ENCODE measurements at regions not wholly inside any gene's neighbourhood (a gene's known extent, or its start where the extent isn't known, plus 50 kb on each side); places are given as distances from the start of the nearest gene placed in this dataset.
A peak's percentile ranks its signal among the peaks of the same experiment; 100 is the strongest.

- no peak for DNase-seq
These were observed 738.8 kb downstream of the AMY1C start for GRCh38 chr1:104488296-104489015.

DNA sequence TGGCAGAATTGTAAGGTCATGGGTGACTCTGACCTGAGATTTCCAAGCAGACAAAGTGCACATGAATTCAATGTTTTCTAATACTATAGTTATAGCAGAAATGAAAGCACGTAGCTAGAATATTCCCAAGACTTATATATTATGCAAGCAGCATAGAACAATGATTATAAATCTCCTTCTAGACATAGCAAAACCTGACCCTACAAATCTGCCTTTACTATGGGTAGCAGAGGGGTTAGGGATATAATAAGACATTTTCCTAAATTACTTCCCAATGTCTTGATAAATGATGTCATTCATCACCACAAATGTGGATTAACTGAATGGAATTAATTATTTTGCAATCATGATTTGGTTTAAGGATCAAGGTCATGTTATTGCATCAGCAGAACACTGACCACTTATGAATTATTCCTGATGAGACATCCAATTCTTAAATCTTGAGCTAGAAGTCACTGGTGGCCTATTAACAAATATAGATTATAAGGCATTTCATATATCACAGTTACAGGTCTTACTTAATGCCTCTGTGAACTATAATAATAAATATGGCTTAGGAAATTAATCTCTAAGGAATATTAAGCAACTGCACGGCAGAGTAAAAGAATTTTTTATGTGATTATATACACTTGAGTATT is 776.6 kb downstream of the AMY1C start:
- DNase-seq = no peak

- no peak for DNase-seq
These were observed 782.3 kb downstream of the AMY1C start for GRCh38 chr1:104531990-104532389.

DNA sequence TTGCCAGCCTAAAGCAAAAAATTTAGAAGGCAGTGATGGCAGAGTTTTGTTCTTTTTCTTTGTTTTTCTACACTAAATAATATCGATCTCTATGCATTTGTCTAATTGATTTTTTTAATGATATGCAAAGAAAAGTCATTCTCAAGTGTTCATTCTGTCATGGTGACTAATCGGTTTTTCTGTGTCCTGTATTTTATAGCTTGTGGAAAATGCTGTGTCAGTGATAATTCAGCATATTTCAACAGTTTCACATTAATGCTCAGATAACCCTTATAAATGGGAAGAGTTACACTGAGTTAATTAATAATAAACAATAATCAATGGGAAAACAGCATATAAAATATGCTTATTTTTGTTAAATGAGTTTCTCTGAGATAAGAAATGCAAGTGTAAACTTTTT is 824.9 kb downstream of the AMY1C start:
- DNase-seq = no peak

- DNase-seq = no peak
These were observed 843.2 kb downstream of the AMY1C start for GRCh38 chr1:104592926-104593325.

- no peak for DNase-seq
These were observed 843.9 kb downstream of the AMY1C start for GRCh38 chr1:104593413-104594187.

GRCh38 chr1:104617474-104617873 is 867.8 kb downstream of the AMY1C start:
- DNase-seq = no peak

DNA sequence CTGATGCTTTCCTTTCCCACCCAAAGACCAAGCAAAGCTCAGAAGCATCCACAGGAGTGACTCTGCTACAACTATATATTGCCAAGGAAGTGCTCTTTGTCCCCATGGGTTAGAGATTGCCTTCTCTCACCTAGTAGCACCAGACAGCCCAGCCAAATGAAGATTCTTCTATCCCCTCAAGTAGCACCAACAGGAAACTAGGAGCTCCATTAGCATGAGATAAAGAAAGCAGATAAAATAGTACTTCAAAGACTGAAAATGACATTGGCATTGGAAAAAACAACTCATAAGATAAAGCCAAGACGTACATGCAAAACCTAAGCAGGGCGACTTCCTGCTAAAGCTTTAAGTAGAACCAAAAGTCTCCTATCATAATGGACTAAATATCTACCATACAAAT is 871.5 kb downstream of the AMY1C start:
- no peak for DNase-seq

DNA sequence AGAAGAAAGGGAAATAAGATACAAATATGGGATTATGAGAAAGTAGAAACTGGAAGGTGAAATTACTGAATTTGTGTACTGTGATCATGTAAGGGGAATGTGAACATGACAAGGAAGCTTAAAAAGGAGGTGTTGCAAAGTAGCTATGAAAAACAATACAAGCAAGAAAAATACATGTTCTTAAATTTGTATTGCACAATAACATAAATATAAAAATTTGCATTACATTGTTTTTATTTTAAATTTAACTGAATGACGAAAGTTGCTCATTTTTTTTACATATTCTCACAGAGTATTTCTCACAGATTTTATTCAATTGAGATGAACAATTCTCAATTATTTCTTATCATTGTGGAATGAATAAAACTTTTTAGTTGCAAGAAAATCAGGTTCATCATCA is 874.8 kb downstream of the AMY1C start:
- DNase-seq = no peak

DNA sequence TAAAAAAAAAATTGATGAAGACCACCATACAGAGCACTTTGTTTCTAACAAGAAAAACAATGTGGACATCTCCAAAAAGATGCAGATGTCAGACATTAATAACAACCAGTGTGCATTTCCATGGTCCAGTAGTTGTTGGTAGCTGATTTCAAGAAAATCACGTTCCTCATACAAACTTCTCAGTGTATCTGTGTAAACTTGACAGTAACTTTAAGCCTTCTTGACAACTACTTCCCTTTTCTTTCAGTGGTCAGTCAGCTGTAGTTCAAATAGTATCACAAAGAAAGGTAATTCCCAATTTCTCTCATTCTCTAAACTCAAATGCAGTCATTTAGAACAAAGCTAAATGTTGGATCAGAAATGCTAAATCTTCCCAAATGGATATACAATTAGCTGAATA is 879.9 kb downstream of the AMY1C start:
- DNase-seq = no peak

GRCh38 chr1:104630567-104631149 is 881.0 kb downstream of the AMY1C start:
- DNase-seq = peak; percentile 7

GRCh38 chr1:104636581-104636980 is 886.9 kb downstream of the AMY1C start:
- DNase-seq = peak; percentile 65

DNA sequence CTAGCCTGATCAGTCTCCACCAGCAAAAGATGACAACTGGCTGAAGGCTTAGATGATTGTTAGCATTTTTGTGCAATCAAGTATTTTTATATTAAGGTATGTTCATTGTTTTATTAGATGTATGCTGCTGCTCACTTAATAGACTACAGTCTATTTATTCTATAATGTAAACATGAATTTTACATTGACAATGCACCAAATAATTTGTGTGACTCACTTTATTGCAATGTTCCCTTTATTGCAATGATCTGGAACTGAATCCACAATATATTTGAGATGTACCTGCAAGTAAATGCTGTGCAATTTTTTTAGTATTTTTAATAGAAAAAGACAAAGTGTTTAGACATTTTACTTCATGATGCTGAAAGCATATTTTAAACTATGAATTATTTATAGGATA is 896.5 kb downstream of the AMY1C start:
- DNase-seq = peak; percentile 24

GRCh38 chr1:104648269-104648691 is 898.6 kb downstream of the AMY1C start:
- peak; percentile 77 for DNase-seq

DNA sequence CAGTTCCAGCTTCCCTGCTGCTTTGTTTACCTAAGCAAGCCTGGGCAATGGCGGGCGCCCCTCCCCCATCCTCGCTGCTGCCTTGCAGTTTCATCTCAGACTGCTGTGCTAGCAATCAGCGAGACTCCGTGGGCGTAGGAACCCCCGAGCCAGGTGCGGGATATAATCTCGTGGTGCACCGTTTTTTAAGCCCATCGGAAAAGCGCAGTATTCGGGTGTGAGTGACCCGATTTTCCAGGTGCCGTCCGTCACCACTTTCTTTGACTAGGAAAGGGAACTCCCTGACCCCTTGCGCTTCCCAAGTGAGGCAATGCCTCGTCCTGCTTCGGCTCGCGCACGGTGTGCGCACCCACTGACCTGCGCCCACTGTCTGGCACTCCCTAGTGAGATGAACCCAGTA is 914.7 kb downstream of the AMY1C start:
- peak; percentile 59 for DNase-seq

- DNase-seq = peak; percentile 25
These were observed 915.6 kb downstream of the AMY1C start for GRCh38 chr1:104665300-104665699.

GRCh38 chr1:104671684-104672353 is 922.1 kb downstream of the AMY1C start:
- no peak for DNase-seq

DNA sequence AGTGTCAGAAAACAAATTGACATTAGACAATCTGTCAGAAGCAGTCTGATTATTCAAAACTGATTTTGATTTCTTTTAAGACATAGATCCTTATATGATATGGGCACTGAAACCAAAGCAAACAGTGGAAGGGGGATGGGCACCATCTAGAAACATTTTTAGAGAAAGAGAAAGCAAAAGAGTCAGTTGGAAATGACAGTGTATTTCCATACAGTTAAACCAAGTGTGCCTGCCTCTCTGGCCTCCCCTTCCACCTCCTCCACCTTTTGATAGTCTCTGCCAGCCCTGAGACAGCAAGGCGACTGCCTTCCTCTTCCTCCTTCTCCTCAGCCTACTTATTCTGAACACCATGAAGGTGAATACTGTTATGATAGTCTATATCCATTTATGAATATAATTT is 949.7 kb downstream of the AMY1C start:
- DNase-seq = no peak

GRCh38 chr1:104702731-104703130 is 953.0 kb downstream of the AMY1C start:
- DNase-seq = no peak

- peak; percentile 93 for DNase-seq
These were observed 957.0 kb downstream of the AMY1C start for GRCh38 chr1:104706631-104707147.

DNA sequence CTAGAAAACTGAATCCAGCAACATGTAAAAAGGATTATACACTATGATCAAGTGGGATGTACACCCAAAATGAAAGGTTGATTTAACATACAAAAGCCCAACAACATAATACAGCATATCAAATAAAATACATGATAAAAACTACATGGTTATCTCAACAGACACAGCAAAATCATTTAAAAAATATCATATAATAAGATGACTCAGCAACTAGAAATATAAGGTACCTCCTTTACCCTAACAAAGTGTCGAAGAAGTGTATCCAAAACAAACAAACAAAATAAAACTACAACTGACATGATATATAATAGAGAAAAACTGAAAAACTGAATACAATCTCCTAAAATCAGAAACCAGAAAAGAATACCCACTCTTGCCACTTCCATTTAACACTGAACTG is 969.1 kb downstream of the AMY1C start:
- no peak for DNase-seq

DNA sequence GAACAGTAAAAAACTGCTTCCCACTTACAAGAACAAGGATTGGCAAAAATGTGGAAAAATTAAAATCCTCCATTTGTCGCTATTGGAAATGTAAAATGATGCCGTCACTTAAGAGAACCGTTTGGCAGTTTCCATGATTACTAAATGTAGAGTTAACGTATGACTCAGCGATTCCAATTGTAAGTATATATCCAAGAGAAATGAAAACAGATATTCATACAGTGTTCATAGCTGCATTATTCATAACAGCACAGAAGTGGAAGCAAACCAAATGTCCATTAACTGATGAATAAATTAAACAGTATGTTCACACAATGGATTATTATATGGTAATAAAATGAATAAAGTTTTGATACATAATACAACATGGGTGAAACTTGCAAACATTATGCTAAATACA is 971.0 kb downstream of the AMY1C start:
- DNase-seq = peak; percentile 20

GRCh38 chr1:104726917-104727316 is 977.2 kb downstream of the AMY1C start:
- no peak for DNase-seq

Measured in DMS53 (cell line).